ENCODE measurements at regions not wholly inside any gene's neighbourhood (a gene's known extent, or its start where the extent isn't known, plus 50 kb on each side); places are given as distances from the start of the nearest gene placed in this dataset.

DNA sequence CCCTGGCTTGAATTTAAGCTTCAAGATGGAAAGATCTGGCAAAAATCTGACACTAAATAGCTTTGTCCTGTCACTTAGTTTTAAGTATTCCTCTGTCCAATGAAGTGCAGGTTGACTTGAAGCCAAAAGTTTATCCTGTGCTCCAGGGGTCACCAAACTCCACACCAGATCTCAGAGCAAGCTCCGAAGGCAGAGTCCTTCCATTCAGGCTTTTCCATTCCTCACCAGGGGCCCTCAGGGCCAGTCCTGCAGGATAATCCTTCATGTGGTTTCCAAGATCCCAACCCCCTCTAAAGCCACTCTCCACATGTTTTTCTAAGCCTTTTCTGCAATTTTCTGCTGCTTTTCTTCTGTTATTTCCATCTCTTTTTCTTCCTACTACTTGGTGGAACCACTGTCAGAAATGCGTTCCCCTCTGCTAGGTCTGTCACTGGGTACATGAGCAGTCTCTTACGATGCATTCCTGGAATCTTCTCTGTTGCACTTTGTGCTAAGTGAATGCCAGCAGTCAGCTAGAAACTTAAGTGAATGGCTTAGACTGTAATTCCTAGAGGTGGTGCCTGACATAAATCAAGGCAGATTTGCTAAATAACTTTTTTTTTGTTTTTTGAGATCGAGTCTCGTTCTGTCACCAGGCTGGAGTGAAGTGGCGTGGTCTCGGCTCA, 251.4 kb downstream of the MSRB3 start:
- TF ChIP-seq, protein P1, sequence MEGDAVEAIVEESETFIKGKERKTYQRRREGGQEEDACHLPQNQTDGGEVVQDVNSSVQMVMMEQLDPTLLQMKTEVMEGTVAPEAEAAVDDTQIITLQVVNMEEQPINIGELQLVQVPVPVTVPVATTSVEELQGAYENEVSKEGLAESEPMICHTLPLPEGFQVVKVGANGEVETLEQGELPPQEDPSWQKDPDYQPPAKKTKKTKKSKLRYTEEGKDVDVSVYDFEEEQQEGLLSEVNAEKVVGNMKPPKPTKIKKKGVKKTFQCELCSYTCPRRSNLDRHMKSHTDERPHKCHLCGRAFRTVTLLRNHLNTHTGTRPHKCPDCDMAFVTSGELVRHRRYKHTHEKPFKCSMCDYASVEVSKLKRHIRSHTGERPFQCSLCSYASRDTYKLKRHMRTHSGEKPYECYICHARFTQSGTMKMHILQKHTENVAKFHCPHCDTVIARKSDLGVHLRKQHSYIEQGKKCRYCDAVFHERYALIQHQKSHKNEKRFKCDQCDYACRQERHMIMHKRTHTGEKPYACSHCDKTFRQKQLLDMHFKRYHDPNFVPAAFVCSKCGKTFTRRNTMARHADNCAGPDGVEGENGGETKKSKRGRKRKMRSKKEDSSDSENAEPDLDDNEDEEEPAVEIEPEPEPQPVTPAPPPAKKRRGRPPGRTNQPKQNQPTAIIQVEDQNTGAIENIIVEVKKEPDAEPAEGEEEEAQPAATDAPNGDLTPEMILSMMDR (IDR thresholded peaks at IDR 0.05; ENCODE audit: low read depth, low read length, missing input control) = no peak
- TF ChIP-seq, protein P2, sequence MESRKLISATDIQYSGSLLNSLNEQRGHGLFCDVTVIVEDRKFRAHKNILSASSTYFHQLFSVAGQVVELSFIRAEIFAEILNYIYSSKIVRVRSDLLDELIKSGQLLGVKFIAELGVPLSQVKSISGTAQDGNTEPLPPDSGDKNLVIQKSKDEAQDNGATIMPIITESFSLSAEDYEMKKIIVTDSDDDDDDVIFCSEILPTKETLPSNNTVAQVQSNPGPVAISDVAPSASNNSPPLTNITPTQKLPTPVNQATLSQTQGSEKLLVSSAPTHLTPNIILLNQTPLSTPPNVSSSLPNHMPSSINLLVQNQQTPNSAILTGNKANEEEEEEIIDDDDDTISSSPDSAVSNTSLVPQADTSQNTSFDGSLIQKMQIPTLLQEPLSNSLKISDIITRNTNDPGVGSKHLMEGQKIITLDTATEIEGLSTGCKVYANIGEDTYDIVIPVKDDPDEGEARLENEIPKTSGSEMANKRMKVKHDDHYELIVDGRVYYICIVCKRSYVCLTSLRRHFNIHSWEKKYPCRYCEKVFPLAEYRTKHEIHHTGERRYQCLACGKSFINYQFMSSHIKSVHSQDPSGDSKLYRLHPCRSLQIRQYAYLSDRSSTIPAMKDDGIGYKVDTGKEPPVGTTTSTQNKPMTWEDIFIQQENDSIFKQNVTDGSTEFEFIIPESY (IDR thresholded peaks at IDR 0.05) = no peak
- TF ChIP-seq JUND (IDR thresholded peaks at IDR 0.05) (no peak), TAF1 (conservative IDR thresholded peaks at IDR 0.05) (no peak), SP1 (IDR thresholded peaks at IDR 0.05) (no peak)

Measured in liver (tissue), 3 donors.